Pancreas (tissue), 10 donors: ENCODE measurements at regions not wholly inside any gene's neighbourhood (a gene's known extent, or its start where the extent isn't known, plus 50 kb on each side); places are given as distances from the start of the nearest gene placed in this dataset.

Experiments used
- ATAC-seq, 4 donors: fragments of 200-7000 bp; cut with Tn5 transposase; one replicate each; pipeline versions ENCODE4 v1.8.0 to v1.9.1; 2020; ENCODE audit warnings: mild to moderate bottlenecking in 4 of 4, moderate library complexity in 4 of 4
- DNase-seq, 6 donors: peaks; one replicate each; pipeline ENCODE4 v3.0.0-alpha.2; 2020
- FAIRE-seq: peaks from 2 replicates; lab custom pipeline; 2012; peaks lifted over from hg19 to GRCh38; lab: Jason Lieb, UNC
- H3K27ac ChIP-seq, 4 donors: fragments of 200-600 bp; sonication (generic); 1 replicate in 3 of 4; 2 replicates in 1 of 4; pipeline versions ENCODE4 v1.5.0 to v1.8.0; 2020
- H3K27me3 ChIP-seq, 4 donors: fragments of 200-600 bp; one replicate each; pipeline ENCODE4 v1.8.0; 2021
- H3K36me3 ChIP-seq, 3 donors: fragments of 200-600 bp; sonication (generic) in 1 of 3; one replicate each; pipeline versions ENCODE4 v1.5.0 to v1.8.0; 2020 to 2021
- H3K4me1 ChIP-seq, 3 donors: fragments of 200-600 bp; one replicate each; pipeline ENCODE4 v1.8.0; 2021
- H3K4me3 ChIP-seq, 4 donors: fragments of 200-600 bp; sonication (generic) in 2 of 4; one replicate each; pipeline versions ENCODE4 v1.5.0 to v1.8.0; 2020 to 2021
- H3K9me3 ChIP-seq, 4 donors: fragments of 200-600 bp; one replicate each; pipeline ENCODE4 v1.8.0; 2021
- CTCF ChIP-seq, 4 donors: fragments of 200-600 bp; sonication (generic) in 3 of 4; IDR thresholded peaks; one replicate each; pipeline versions ENCODE4 v1.5.0 to v1.8.0; 2021; ENCODE audit warnings: antibody characterized with exemption in 4 of 4
- WGBS, 2 donors: extraction: QIAGEN DNeasy Blood & Tissue Kit; methylation state at CpG; one replicate each; pipeline ENCODE4 v1.1.7; 2013; 5-methylcytosine and 5-hydroxymethylcytosine counted together
- intact Hi-C, 3 donors: fragments of 100-400 bp; cut with DNase I; formaldehyde crosslinking; loops; one replicate each; pipeline versions ENCODE4 v1.11.1 to v1.14.2; 2022
- donor health status: healthy with polysubstance abuse.
- donor health status: DM: no; HTN: no; CAD: no; lungs with moderate emphysema.
- donor health status: DM: no; HTN: no; CAD: no.
- donor health status: control.
- donor health status: control.
- donor health status: Bipolar disorder and iron deficiency.
- donor health status: DM: yes; HTN: yes; CAD: no.
- donor health status: DM: no; HTN: no; CAD: no.
- donor health status: DM: no; HTN: no; CAD: no.
- donor health status: DM: yes; HTN: yes; CAD: no.

GRCh38 chr7:136726460-136726859 is 142.0 kb upstream of the CHRM2 start:
- Histone ChIP-seq H3K36me3 (no peaks in the 10 kb centered on the region), H3K27me3 (peaks cover 0 to 4% (median 0%) of the 10 kb centered on the region in 4 donors), H3K4me1 (no peaks in the 10 kb centered on the region), H3K27ac (no peak overlapping the region), H3K4me3 (no peak overlapping the region), H3K9me3 (no peaks in the 10 kb centered on the region)
- DNase-seq (no peak), ATAC-seq (no peak), FAIRE-seq (no peak)
- no peak for TF ChIP-seq CTCF (IDR thresholded peaks at IDR 0.05)
- intact Hi-C loops, result no loop called here
- WGBS, 2 donors, result 68 to 72% methylated on average over 2 of the region's 2 CpGs

GRCh38 chr7:136717910-136718557 is 150.4 kb upstream of the CHRM2 start:
- no peak for TF ChIP-seq CTCF (IDR thresholded peaks at IDR 0.05)
- Histone ChIP-seq H3K27me3 (peaks cover 0 to 4% (median 0%) of the 10 kb centered on the region in 4 donors), H3K4me3 (no peak overlapping the region), H3K27ac (no peak overlapping the region), H3K36me3 (no peaks in the 10 kb centered on the region), H3K9me3 (no peaks in the 10 kb centered on the region), H3K4me1 (no peaks in the 10 kb centered on the region)
- WGBS, 2 donors, result 56 to 65% methylated on average over 6 of the region's 6 CpGs
- FAIRE-seq, result no peak
- ATAC-seq, result no peak
- intact Hi-C loops, result no loop called here
- no peak for DNase-seq

- FAIRE-seq (no peak), DNase-seq (no peak), ATAC-seq (no peak)
- H3K27me3 ChIP-seq, result no peaks in the 10 kb centered on the region
- no peak overlapping the region for H3K4me3 ChIP-seq
- no peaks in the 10 kb centered on the region for H3K36me3 ChIP-seq
- no peak overlapping the region for H3K27ac ChIP-seq
- intact Hi-C loops, result no loop called here
- H3K9me3 ChIP-seq, result no peaks in the 10 kb centered on the region
- WGBS, 2 donors, result 76 to 92% methylated on average over 3 of the region's 3 CpGs
- TF ChIP-seq CTCF (IDR thresholded peaks at IDR 0.05), result no peak
- H3K4me1 ChIP-seq, result no peaks in the 10 kb centered on the region
Observed at GRCh38 chr7:136714062-136714461, 154.4 kb upstream of the CHRM2 start.

- no peak for ATAC-seq
- Histone ChIP-seq H3K9me3 (no peaks in the 10 kb centered on the region), H3K27me3 (no peaks in the 10 kb centered on the region), H3K36me3 (no peaks in the 10 kb centered on the region), H3K4me3 (no peak overlapping the region), H3K4me1 (no peaks in the 10 kb centered on the region), H3K27ac (no peak overlapping the region)
- no peak for DNase-seq
- FAIRE-seq, result no peak
- no peak for TF ChIP-seq CTCF (IDR thresholded peaks at IDR 0.05)
- intact Hi-C loops, result no loop called here
Observed at GRCh38 chr7:136710751-136711150, 157.7 kb upstream of the CHRM2 start.

GRCh38 chr7:136709876-136710275 is 158.6 kb upstream of the CHRM2 start:
- Histone ChIP-seq H3K4me1 (no peaks in the 10 kb centered on the region), H3K9me3 (no peaks in the 10 kb centered on the region), H3K27me3 (no peaks in the 10 kb centered on the region), H3K27ac (no peak overlapping the region), H3K4me3 (no peak overlapping the region), H3K36me3 (no peaks in the 10 kb centered on the region)
- intact Hi-C loops, result no loop called here
- FAIRE-seq (no peak), ATAC-seq (no peak), DNase-seq (no peak)
- 40 to 45% methylated on average over 1 of the region's 1 CpG for WGBS, 2 donors
- no peak for TF ChIP-seq CTCF (IDR thresholded peaks at IDR 0.05)
